GM21786 (cell line): ENCODE measurements at regions not wholly inside any gene's neighbourhood (a gene's known extent, or its start where the extent isn't known, plus 50 kb on each side); places are given as distances from the start of the nearest gene placed in this dataset.

Experiments used
- ATAC-seq: cut with Tn5 transposase; IDR thresholded peaks from one replicate; pipeline ENCODE4 v1.9.1; 2021; ENCODE audit not compliant: unreplicated experiment

GRCh38 chr1:172944931-172945330 lies 105.8 kb downstream of the TNFSF18 start:
- no peak for ATAC-seq

DNA sequence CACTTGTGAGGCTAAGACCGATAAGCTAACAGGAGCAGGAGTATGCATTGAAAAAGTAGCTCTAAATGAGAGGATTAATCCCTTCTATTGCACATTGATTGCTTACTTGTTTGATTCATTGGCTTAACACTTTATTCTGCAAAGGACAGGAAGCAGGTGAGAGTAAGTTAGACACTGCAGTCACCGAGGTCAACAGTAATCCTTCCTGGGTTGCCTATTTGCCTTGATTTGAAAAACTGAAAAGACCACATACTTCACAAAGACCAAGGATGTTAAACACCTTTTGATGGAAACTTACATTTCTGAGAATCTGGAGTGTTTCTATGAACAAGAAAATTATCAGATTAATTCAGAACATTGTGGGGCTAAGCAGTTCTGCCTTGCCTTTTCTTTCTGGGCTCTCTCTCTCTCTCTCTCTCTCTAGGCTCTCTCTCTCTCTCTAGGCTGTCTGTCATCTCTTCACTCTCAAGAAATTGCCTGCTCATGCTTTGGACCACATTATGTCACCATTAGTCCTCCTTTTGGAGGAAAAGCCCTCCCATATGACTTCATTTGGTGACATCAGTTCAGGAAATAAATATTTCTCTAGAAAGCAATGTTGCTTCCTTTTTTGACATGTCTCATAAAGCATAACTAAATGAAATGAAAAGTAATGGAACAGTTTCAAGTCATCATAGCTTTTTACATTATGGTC lies 103.8 kb downstream of the TNFSF18 start:
- ATAC-seq, result no peak

DNA sequence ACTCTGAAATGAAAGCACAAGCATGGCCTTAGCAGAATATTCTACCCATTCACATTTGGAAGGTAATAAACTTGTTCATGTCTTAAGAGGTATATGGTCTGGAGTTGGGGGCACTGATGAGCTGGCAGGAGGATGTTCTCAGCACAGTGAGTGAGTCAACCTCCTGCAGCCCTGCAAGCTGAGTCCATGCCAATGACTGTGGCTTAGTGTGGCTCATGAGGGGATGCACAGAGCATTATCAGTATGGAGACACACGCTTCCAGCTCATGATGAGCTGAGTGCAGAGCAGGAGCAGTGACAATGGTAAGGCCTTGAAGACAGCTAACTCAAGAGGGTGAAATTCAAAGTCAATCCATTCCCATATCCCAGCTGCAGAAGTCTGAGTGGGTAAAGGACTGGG lies 102.3 kb downstream of the TNFSF18 start:
- ATAC-seq, result no peak

DNA sequence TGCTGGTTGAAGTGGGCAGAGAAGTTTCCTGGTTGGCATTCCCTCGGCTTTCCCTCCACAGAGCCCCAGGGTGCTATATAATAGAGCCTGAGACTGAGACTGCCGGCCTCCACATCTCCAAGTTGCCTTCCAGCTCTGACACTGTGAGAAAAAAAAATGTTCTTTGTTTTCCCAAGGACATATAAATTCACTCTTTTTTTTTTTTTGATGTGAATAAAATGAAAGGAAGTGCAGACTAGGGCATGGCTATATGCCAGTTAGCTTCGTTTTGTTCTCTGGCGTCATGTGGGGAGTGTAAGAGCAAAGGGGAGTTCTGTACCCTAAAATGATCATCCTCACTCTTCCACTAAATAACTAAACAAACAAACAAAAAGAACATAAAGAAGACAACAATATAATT lies 101.6 kb downstream of the TNFSF18 start:
- ATAC-seq, result no peak

GRCh38 chr1:172950528-172950927 lies 100.2 kb downstream of the TNFSF18 start:
- ATAC-seq, result no peak

DNA sequence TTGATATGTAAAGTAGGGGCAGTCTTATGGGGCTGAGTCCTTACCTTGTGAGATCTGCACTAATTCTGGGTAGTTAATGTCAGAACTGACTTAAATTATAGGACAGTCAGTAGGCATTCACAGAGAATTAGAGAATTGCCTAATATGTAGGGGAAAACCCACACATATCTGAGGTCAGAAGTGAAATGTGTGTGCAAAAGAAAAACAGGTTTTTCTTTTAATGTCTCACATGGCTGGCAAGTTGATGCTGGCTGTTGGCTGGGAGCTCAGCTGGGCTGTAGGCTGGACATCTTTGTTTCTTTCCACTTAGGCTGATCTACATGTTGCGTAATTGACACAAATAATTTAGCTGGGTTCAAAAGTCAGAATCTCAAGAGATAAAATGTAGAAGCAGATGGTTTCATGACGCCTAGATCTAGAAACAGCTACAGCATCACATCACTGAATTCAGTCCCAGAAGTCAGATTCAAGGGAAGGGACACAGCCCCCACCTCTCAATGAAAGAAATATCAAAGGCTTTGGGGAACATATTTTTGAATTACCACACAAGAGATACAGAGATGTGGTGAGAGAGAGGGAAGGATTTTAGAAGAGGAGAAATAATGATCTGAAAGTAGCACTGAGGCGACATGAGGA lies 98.9 kb downstream of the TNFSF18 start:
- no peak for ATAC-seq

- ATAC-seq, result no peak
Measured at GRCh38 chr1:172952516-172952915, 98.2 kb downstream of the TNFSF18 start.

DNA sequence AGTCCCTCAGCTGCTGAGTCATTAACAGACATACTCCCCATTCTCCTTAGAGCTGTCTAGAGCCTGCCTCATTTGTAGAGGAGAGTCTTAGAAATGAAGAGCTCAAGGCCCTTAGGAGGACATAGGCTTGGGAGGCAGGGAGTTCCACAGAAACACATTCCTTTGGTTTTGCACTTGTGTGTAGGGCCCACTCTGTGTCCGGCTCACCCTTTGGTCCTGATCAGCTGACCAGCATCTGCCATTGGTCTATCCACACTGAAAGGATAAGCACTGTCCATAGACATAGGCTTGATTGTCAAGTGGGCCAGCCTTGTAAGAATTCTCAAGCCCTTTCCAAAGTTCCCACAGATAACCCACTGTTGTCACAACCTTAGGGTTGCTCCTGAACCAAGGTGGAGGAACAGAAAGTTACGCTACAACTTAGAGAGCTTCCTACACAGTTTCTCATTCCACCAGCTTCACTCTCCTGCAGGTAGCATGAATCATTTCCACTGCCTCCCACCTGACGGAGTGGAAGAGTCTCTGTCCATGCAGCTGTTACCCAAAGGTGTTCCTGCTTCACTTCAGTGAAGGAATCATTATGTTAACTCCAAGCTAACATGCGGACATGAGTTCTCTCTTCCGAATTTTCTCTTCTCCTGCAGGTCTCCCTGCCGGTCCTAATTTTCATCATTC lies 96.1 kb downstream of the TNFSF18 start:
- ATAC-seq, result no peak

GRCh38 chr1:172955161-172955815 lies 95.5 kb downstream of the TNFSF18 start:
- ATAC-seq, result no peak

DNA sequence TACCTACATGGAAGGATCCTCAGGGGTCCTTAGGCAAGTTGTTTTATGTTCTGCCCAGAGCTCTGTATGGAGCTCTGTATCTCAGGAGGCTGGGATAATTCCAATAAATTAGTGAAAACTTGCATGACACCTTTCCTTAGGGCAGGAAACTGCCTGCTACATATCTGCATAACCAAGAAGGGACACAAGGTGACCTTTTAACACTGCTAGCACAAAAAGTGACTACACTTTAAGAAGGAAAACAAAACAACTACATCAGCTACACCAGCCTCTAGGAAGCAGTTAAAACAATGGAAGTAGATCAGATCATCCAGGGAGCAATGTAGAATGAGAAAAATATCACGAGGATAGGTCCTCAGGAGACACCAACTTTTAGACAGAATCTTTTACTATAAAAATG lies 93.9 kb downstream of the TNFSF18 start:
- no peak for ATAC-seq

- no peak for ATAC-seq
Measured at GRCh38 chr1:172957491-172957890, 93.2 kb downstream of the TNFSF18 start.

DNA sequence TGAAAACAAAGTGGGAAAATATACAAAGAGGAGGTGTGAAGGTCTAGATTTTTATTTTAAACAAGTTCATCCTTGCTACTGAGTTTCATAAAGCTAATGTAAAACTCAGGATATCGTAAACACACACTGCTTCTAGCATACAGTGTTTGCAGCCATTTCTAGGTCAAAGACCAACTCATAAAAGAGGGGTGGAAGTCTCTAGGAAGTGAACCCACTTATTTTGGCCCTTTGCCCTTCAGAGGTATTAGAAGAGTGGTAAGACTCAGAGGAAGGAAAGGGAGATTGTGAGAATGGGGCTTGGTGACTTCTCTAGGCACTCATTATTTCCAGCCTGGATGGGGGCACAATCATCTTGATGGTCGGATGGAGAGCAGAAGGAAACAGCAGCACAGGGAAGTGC lies 91.2 kb downstream of the TNFSF18 start:
- no peak for ATAC-seq

DNA sequence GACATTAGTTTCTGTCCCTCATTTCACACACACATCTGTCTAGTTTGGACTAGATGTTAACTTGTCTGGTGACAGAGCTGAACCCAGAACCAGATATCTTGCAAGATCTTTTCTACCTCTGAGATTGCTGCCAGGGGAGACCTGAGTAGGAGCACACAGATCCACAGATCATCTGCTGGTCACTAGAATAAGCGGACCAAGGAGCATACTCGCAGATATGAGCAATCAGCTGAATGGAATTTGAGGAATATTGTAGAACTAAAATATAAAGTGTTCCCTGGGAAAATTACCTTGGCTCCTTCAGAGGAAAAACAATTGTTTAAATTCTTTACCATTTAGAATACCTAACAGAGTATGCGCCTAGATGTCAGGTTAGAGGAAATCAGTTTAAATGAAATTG lies 90.7 kb downstream of the TNFSF18 start:
- ATAC-seq, result no peak

DNA sequence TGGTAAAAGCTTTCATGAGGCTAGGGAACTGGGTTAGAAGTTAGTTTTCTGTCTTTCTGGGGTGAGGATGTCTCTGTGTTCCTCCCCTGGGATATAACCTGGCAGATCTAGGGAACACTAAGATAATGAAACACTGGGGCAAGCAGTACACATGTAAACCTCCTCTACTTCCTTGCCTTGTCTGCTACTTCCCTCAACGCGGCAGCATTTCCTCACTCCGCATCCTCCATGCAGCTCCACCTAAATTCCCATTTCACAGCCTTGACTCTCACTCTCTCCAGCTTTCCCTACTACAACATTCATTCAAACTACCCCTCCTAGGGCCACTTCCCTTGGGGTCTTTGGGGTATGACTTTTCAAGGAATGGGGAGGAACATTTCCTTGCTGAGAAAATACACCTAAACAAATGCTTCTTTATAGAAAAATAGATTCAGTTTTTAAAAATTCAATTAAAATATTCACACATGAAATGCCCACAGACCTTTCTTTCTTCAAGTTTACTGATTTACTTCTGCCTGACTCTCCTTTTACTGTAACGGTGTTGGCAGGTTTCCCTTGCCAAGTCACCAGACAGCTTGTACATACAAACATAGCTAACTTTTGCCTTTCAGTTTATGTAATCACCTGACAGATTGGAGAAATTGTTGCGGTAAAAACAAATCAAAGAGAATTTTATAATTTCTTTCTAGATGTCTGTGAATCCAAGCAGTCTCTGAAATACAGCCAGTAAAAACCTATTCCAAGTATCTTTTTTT lies 90.1 kb downstream of the TNFSF18 start:
- ATAC-seq, result no peak

DNA sequence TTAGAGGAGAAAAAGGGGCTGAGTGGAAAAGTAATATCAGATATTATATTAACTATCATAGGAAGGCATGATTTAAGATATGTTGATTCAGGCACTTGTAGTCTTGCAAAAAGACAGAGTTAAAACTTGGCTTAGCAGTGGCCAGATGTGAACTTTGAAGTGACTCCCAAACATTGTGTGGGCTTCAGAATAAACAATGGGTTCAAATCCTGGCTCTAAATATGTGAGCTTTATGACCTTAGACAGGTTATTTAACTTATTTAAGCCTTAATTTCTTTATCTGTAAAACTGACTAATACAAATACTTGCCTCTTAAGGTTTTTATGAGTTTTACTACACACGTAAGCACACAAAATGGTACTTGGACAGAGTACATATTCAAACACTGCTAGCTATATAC lies 85.9 kb downstream of the TNFSF18 start:
- no peak for ATAC-seq

- no peak for ATAC-seq
Measured at GRCh38 chr1:172966844-172967540, 83.7 kb downstream of the TNFSF18 start.

DNA sequence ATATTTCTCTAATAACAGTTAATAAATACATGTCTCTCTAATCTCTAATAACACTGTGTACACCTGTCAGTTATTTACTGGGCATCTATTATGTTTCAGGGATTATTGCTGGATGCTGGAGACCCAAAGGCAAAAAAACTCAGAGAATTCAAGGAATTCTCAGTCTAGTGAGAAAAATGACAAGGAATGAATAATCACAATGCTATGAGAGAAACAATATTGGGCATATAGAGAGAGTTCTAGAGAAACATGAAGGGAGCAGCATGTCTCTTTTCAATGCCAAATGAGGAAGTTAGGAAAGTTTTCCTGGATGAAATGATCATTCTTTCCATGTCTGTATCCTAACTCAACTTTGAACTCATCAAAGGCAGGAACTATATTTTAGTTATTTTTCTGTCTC lies 82.8 kb downstream of the TNFSF18 start:
- no peak for ATAC-seq

DNA sequence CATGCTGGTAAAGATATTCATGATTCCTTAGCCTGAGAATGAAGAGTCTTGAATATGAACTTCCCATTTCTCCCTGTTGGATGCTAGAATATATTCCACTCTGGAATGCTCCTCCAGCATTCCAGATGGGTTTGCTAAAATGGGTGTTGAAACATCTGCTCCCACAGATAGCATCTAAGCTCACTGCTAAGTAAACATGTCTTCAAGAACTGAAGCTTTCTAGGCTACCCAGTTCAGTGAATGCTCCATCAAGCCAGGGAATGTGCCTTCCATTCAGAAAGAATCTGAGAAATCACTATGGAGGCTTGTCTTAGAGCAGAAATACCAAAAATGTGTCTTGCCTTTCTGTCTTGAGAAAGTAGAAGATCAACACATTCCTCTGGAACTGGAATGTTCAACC lies 81.1 kb downstream of the TNFSF18 start:
- ATAC-seq, result no peak

DNA sequence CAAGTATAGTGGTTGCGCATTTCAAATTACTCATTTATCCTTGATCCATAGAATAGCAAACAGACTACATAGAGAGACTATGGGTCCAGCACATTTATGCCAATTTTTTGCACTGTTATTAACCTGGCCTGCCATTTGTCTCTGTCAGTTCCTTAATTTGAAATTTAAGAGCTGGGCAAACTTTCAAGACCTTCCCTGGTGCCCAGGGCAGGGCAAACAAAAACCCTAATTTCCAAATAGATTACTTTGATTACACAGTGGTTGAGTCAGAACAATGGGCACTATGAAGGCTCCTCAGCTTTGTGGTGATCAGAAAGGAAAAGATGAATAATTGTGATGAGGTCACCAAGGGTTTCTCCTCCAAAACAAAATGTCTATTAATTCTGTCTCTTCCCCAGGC lies 80.6 kb downstream of the TNFSF18 start:
- no peak for ATAC-seq

- no peak for ATAC-seq
Measured at GRCh38 chr1:172971241-172971640, 79.5 kb downstream of the TNFSF18 start.

DNA sequence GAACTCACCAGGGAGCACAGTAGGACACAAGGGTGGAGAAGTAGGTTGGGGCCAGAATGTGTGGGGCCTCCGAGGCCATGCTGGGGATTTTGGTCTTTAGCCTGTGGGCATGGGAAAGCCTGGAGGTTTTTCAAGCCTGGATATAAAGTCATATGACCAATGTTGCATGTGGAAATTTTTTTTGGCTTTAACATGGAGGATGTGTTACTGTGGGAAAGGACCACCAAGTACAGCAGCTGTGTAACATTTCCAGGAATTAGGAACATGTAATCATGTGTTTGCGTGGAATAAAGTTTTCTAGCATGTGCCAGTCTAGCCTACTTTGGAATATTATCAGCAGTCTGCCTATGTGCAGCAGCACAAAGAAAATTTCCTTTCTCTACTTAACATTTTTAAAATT lies 78.5 kb downstream of the TNFSF18 start:
- ATAC-seq, result no peak
